ENCODE measurements at regions not wholly inside any gene's neighbourhood (a gene's known extent, or its start where the extent isn't known, plus 50 kb on each side); places are given as distances from the start of the nearest gene placed in this dataset.

DNA sequence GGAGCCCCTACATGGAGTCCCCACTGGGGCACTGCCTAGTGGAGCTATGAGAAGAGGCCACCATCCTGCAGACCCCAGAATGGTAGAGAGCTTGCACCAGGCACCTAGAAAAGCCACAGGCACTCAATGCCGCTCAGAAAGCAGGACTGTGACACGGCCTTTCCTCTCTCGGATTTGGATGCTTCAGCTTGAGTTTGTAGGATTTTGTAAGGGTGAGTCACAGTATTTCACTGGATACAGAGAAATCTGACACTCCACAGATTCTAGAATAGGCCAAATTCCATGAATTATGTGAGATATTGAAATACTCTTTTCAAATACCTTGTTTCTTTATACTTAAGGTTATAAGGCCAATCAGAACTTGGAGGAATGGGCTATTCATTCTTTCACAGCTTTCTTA is 424.5 kb downstream of the HTR1B start:
- Histone ChIP-seq H3K36me3 (ENCODE audit: control insufficient read depth in 4 of 4, insufficient read depth in 3 of 4, low read depth in 1 of 4, low read length in 3 of 4) (no peaks in the 10 kb centered on the region), H3K27ac (ENCODE audit: low read depth in 1 of 2, low read length in 2 of 2) (no peak overlapping the region), H3K9me3 (ENCODE audit: control insufficient read depth in 4 of 4, low read length in 3 of 4) (peaks cover 0 to 8% (median 2%) of the 10 kb centered on the region in 4 donors), H3K4me3 (ENCODE audit: low read depth in 1 of 3, low read length in 3 of 3) (no peak overlapping the region), H3K9ac (ENCODE audit: low read depth in 1 of 2, low read length in 2 of 2) (no peak overlapping the region), H3K4me1 (ENCODE audit: control insufficient read depth in 4 of 4, insufficient read depth in 4 of 4, low read length in 3 of 4) (no peaks in the 10 kb centered on the region), H3K27me3 (ENCODE audit: control insufficient read depth in 4 of 4, insufficient read depth in 4 of 4, low read length in 3 of 4) (no peaks in the 10 kb centered on the region)
- 62% methylated on average over 3 of the region's 3 CpGs for WGBS
- no peak for DNase-seq (ENCODE audit: low spot score)
- no peak for TF ChIP-seq FOXA1 (IDR thresholded peaks at IDR 0.05)
- TF ChIP-seq HNF4G (IDR thresholded peaks at IDR 0.05): no peak
- TF ChIP-seq FOXA2 (IDR thresholded peaks at IDR 0.05): no peak
- no peak for TF ChIP-seq JUND (IDR thresholded peaks at IDR 0.05)
- TF ChIP-seq RAD21 (IDR thresholded peaks at IDR 0.05): no peak
- TF ChIP-seq YY1 (IDR thresholded peaks at IDR 0.05): no peak
- TF ChIP-seq, protein P1, sequence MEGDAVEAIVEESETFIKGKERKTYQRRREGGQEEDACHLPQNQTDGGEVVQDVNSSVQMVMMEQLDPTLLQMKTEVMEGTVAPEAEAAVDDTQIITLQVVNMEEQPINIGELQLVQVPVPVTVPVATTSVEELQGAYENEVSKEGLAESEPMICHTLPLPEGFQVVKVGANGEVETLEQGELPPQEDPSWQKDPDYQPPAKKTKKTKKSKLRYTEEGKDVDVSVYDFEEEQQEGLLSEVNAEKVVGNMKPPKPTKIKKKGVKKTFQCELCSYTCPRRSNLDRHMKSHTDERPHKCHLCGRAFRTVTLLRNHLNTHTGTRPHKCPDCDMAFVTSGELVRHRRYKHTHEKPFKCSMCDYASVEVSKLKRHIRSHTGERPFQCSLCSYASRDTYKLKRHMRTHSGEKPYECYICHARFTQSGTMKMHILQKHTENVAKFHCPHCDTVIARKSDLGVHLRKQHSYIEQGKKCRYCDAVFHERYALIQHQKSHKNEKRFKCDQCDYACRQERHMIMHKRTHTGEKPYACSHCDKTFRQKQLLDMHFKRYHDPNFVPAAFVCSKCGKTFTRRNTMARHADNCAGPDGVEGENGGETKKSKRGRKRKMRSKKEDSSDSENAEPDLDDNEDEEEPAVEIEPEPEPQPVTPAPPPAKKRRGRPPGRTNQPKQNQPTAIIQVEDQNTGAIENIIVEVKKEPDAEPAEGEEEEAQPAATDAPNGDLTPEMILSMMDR (IDR thresholded peaks at IDR 0.05; ENCODE audit: low read depth, low read length, missing input control): no peak
- no peak for TF ChIP-seq SP1 (IDR thresholded peaks at IDR 0.05)
- TF ChIP-seq, protein P2, sequence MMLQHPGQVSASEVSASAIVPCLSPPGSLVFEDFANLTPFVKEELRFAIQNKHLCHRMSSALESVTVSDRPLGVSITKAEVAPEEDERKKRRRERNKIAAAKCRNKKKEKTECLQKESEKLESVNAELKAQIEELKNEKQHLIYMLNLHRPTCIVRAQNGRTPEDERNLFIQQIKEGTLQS (IDR thresholded peaks at IDR 0.05): no peak
- no peak for TF ChIP-seq NR2F2 (IDR thresholded peaks at IDR 0.05)
- no peak for TF ChIP-seq HNF4A (conservative IDR thresholded peaks at IDR 0.05)
- no peak for TF ChIP-seq RXRA (IDR thresholded peaks at IDR 0.05)
- TF ChIP-seq TAF1 (conservative IDR thresholded peaks at IDR 0.05): no peak
- no peak for TF ChIP-seq EGR1 (IDR thresholded peaks at IDR 0.05; ENCODE audit: low read depth in 2 of 2)
- no peak for TF ChIP-seq GABPA (IDR thresholded peaks at IDR 0.05 in 1 of 2, conservative IDR thresholded peaks at IDR 0.05 in 1 of 2)
- TF ChIP-seq, protein P3, sequence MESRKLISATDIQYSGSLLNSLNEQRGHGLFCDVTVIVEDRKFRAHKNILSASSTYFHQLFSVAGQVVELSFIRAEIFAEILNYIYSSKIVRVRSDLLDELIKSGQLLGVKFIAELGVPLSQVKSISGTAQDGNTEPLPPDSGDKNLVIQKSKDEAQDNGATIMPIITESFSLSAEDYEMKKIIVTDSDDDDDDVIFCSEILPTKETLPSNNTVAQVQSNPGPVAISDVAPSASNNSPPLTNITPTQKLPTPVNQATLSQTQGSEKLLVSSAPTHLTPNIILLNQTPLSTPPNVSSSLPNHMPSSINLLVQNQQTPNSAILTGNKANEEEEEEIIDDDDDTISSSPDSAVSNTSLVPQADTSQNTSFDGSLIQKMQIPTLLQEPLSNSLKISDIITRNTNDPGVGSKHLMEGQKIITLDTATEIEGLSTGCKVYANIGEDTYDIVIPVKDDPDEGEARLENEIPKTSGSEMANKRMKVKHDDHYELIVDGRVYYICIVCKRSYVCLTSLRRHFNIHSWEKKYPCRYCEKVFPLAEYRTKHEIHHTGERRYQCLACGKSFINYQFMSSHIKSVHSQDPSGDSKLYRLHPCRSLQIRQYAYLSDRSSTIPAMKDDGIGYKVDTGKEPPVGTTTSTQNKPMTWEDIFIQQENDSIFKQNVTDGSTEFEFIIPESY (IDR thresholded peaks at IDR 0.05): no peak

DNA sequence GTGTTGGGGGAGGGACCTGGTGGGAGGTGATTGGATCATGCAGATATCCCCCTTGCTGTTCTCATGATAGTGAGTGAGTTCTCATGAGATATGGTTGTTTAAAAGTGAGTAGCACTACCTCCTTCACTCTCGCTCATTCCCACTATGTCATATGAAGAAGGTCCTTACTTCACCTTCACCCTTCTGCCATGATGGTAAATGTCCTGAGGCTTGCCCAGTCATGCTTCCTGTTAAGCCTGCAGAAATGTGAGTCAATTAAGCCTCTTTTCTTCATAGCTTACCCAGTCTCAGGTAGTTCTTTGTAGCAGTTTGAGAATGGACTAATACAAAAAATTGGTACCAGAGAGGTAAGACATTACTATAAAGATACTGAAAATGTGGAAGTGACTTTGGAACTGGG is 425.9 kb downstream of the HTR1B start:
- Histone ChIP-seq H3K27me3 (ENCODE audit: control insufficient read depth in 4 of 4, insufficient read depth in 4 of 4, low read length in 3 of 4) (no peaks in the 10 kb centered on the region), H3K4me3 (ENCODE audit: low read depth in 1 of 3, low read length in 3 of 3) (no peak overlapping the region), H3K4me1 (ENCODE audit: control insufficient read depth in 4 of 4, insufficient read depth in 4 of 4, low read length in 3 of 4) (no peaks in the 10 kb centered on the region), H3K9me3 (ENCODE audit: control insufficient read depth in 4 of 4, low read length in 3 of 4) (peaks cover 0 to 8% (median 2%) of the 10 kb centered on the region in 4 donors), H3K9ac (ENCODE audit: low read depth in 1 of 2, low read length in 2 of 2) (no peak overlapping the region), H3K27ac (ENCODE audit: low read depth in 1 of 2, low read length in 2 of 2) (no peak overlapping the region), H3K36me3 (ENCODE audit: control insufficient read depth in 4 of 4, insufficient read depth in 3 of 4, low read depth in 1 of 4, low read length in 3 of 4) (no peaks in the 10 kb centered on the region)
- no peak for TF ChIP-seq FOXA1 (IDR thresholded peaks at IDR 0.05)
- 91% methylated on average over 1 of the region's 1 CpG for WGBS
- no peak for DNase-seq (ENCODE audit: low spot score)

DNA sequence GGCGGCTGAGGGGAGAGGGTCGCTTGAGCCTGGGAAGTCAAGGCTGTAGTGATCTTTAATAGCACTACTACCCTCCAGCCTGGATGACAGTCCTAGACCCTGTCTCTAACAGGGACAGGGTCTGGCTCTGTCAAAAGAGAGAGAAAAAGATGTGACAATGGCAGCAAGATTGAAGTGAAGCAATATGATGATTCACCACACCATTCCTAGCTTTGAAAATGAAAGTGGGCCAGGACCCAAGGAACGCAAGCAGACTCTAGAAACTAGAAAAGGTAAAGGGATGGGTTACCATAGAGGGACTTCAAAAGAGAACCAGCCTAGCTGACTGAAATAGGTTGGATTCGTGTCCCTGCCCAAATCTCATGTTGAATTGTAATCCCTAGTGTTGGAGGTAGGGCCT is 426.9 kb downstream of the HTR1B start:
- DNase-seq (ENCODE audit: low spot score): no peak
- Histone ChIP-seq H3K4me1 (ENCODE audit: control insufficient read depth in 4 of 4, insufficient read depth in 4 of 4, low read length in 3 of 4) (no peaks in the 10 kb centered on the region), H3K27me3 (ENCODE audit: control insufficient read depth in 4 of 4, insufficient read depth in 4 of 4, low read length in 3 of 4) (no peaks in the 10 kb centered on the region), H3K27ac (ENCODE audit: low read depth in 1 of 2, low read length in 2 of 2) (no peak overlapping the region), H3K4me3 (ENCODE audit: low read depth in 1 of 3, low read length in 3 of 3) (no peak overlapping the region), H3K36me3 (ENCODE audit: control insufficient read depth in 4 of 4, insufficient read depth in 3 of 4, low read depth in 1 of 4, low read length in 3 of 4) (no peaks in the 10 kb centered on the region), H3K9ac (ENCODE audit: low read depth in 1 of 2, low read length in 2 of 2) (no peak overlapping the region), H3K9me3 (ENCODE audit: control insufficient read depth in 4 of 4, low read length in 3 of 4) (peaks cover 0 to 8% (median 2%) of the 10 kb centered on the region in 4 donors)
- 84% methylated on average over 4 of the region's 4 CpGs for WGBS
- TF ChIP-seq EGR1 (IDR thresholded peaks at IDR 0.05; ENCODE audit: low read depth in 2 of 2): no peak
- TF ChIP-seq, protein P3 (IDR thresholded peaks at IDR 0.05): no peak
- no peak for TF ChIP-seq RAD21 (IDR thresholded peaks at IDR 0.05)
- TF ChIP-seq HNF4G (IDR thresholded peaks at IDR 0.05): no peak
- TF ChIP-seq HNF4A (conservative IDR thresholded peaks at IDR 0.05): no peak
- TF ChIP-seq, protein P2 (IDR thresholded peaks at IDR 0.05): no peak
- no peak for TF ChIP-seq YY1 (IDR thresholded peaks at IDR 0.05)
- TF ChIP-seq GABPA (IDR thresholded peaks at IDR 0.05 in 1 of 2, conservative IDR thresholded peaks at IDR 0.05 in 1 of 2): no peak
- TF ChIP-seq SP1 (IDR thresholded peaks at IDR 0.05): no peak
- TF ChIP-seq, protein P4, sequence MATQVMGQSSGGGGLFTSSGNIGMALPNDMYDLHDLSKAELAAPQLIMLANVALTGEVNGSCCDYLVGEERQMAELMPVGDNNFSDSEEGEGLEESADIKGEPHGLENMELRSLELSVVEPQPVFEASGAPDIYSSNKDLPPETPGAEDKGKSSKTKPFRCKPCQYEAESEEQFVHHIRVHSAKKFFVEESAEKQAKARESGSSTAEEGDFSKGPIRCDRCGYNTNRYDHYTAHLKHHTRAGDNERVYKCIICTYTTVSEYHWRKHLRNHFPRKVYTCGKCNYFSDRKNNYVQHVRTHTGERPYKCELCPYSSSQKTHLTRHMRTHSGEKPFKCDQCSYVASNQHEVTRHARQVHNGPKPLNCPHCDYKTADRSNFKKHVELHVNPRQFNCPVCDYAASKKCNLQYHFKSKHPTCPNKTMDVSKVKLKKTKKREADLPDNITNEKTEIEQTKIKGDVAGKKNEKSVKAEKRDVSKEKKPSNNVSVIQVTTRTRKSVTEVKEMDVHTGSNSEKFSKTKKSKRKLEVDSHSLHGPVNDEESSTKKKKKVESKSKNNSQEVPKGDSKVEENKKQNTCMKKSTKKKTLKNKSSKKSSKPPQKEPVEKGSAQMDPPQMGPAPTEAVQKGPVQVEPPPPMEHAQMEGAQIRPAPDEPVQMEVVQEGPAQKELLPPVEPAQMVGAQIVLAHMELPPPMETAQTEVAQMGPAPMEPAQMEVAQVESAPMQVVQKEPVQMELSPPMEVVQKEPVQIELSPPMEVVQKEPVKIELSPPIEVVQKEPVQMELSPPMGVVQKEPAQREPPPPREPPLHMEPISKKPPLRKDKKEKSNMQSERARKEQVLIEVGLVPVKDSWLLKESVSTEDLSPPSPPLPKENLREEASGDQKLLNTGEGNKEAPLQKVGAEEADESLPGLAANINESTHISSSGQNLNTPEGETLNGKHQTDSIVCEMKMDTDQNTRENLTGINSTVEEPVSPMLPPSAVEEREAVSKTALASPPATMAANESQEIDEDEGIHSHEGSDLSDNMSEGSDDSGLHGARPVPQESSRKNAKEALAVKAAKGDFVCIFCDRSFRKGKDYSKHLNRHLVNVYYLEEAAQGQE (IDR thresholded peaks at IDR 0.05): no peak
- TF ChIP-seq, protein P5, sequence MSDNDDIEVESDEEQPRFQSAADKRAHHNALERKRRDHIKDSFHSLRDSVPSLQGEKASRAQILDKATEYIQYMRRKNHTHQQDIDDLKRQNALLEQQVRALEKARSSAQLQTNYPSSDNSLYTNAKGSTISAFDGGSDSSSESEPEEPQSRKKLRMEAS (IDR thresholded peaks at IDR 0.05): no peak
- TF ChIP-seq NR2F2 (IDR thresholded peaks at IDR 0.05): no peak
- no peak for TF ChIP-seq FOXA1 (IDR thresholded peaks at IDR 0.05)

All from liver (tissue), 8 donors.